Omental fat pad (tissue), 3 donors: ENCODE measurements at regions not wholly inside any gene's neighbourhood (a gene's known extent, or its start where the extent isn't known, plus 50 kb on each side); places are given as distances from the start of the nearest gene placed in this dataset.

Source experiments
- ATAC-seq: fragments of 150-250 bp; one replicate; pipeline ENCODE4 v1.9.1; 2016; ENCODE audit warnings: mild to moderate bottlenecking, moderate library complexity; ENCODE audit not compliant: low FRiP score
- DNase-seq: peaks from one replicate; pipeline ENCODE4 v3.0.0-alpha.2; 2019; ENCODE audit warnings: low spot score
- TF ChIP-seq, protein P1 (sequence below), 3 donors: fragments of 450-650 bp; IDR thresholded peaks; one replicate each; pipeline ENCODE4 v1.5.1; 2016 to 2017; ENCODE audit warnings: antibody characterized with exemption in 3 of 3, mild to moderate bottlenecking in 3 of 3, moderate library complexity in 2 of 3

DNA sequence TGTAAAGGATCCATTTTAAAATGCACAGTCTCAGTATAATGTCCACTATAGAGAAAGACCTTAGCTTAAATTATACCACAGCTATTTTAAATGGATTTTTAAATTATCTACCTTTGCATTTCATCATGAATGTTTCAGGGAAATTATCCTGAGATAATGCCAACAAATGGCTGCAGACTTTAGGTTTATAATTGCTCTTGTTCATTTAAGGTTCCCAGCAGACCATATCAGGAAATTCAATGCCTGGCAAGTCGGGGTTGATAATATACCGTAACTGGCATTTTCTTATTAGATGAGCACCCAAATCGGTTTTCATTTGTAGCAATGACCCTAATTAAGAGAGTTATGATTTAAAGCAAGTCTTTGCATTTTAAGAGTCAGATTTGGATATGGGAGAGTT, 227.1 kb upstream of the ARRDC4 start:
- ATAC-seq (no peak), DNase-seq (no peak)
- TF ChIP-seq, protein P1, sequence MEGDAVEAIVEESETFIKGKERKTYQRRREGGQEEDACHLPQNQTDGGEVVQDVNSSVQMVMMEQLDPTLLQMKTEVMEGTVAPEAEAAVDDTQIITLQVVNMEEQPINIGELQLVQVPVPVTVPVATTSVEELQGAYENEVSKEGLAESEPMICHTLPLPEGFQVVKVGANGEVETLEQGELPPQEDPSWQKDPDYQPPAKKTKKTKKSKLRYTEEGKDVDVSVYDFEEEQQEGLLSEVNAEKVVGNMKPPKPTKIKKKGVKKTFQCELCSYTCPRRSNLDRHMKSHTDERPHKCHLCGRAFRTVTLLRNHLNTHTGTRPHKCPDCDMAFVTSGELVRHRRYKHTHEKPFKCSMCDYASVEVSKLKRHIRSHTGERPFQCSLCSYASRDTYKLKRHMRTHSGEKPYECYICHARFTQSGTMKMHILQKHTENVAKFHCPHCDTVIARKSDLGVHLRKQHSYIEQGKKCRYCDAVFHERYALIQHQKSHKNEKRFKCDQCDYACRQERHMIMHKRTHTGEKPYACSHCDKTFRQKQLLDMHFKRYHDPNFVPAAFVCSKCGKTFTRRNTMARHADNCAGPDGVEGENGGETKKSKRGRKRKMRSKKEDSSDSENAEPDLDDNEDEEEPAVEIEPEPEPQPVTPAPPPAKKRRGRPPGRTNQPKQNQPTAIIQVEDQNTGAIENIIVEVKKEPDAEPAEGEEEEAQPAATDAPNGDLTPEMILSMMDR (IDR thresholded peaks at IDR 0.05): no peak

DNA sequence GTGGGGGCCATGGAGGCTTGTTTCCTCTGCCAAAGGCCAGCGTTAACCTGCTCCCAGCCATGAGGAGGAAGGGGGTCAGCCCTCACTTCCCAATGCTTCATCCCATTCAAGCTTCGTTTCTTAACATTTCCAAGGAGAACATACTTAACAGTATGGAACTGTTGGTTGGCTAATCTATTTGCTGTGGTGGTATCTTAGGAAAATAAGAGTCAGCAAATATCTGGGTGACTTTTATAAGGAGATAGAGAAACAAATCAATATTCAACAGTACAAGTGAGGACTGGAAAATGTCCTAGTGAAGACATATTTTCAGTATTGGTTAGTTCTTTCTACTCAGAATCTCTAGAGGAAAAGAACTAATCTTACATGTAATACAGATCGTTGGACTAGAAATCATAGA, 223.8 kb upstream of the ARRDC4 start:
- TF ChIP-seq, protein P1 (IDR thresholded peaks at IDR 0.05): no peak
- DNase-seq (no peak), ATAC-seq (no peak)

DNA sequence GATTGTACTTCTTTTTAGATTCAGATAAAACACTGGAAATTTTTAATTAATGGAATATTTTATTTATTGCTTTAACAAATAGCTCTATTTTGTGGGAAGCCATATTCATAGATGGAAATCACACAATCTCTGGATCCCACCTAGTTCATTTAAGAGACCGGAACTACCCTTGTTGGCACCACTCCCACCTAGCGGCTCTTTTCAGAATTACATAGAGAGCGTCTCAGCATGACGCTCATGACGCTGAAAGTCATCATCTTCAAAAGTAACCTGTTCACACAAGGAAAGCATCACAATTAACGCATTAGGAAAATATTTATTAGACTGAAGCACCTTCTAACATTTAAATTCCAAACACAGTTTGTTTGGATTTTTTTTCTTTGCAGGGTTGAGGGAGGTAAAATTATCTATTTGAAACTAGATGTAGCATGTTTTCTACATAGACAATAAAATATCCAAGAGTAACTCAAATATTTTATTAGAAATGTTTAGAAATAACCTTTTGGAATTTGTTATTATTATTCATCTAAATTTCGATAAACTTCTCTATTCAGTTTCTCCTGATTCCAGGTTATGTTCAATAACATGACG, 214.9 kb upstream of the ARRDC4 start:
- ATAC-seq (no peak), DNase-seq (no peak)
- TF ChIP-seq, protein P1 (IDR thresholded peaks at IDR 0.05): no peak

DNA sequence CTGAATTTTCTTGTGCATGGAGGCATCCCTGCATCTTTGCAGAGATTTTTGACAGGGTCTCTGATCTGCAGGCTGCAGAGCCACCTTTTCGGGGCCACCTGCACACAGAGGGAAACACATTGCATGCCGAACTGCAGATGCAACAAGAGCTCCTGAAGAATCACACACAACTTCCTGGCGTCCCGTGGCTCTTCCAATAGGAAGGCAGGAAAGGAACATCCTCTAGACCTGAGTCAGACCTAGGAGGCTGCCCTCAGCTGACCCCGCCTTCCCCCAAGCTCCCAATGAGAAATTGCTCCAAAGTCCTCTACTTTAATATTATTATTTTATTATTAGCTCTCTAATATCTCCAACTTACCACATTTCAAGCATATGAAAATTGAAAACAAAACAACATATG, 213.2 kb upstream of the ARRDC4 start:
- TF ChIP-seq, protein P1 (IDR thresholded peaks at IDR 0.05): no peak
- DNase-seq (no peak), ATAC-seq (no peak)

DNA sequence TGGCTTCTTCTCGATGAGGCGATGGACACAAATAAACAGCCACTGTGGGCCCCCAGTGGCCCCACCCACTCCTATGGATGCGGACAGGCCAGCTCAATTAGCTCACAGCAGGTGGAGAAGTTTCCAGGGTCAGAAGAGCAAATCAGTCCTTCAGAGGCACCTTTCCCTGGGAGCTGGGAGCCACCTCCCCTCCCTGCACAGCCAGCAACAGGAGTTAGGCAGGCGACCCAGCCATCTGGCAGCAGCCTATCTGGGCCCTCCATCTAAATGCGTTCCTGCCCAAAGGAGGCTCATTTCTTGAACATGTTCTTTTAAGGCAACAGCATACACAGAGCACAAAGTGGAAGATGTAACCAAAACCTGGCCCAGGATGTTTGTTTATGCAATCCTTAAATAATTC, 211.9 kb upstream of the ARRDC4 start:
- TF ChIP-seq, protein P1 (IDR thresholded peaks at IDR 0.05): no peak
- ATAC-seq (no peak), DNase-seq (no peak)

DNA sequence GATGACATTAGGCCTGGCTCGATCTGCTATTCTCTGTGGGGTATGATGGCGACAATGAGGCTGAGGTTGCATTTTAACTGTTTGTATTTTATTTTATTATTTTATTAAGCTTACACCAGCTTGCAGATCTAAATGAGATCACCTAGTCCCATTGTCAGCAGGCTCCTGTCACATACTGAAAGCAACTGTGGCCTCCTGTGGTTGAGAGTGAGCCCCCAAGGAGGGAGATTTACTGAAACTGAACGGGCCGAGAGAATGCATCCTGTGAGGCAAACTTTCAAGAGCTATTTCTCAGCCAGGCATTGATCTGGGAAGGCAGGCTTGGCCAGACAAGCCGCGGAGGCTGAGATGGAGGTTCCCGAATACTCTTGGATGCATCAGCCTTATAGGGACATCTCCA, 210.4 kb upstream of the ARRDC4 start:
- TF ChIP-seq, protein P1 (IDR thresholded peaks at IDR 0.05): no peak
- DNase-seq (no peak), ATAC-seq (no peak)

DNA sequence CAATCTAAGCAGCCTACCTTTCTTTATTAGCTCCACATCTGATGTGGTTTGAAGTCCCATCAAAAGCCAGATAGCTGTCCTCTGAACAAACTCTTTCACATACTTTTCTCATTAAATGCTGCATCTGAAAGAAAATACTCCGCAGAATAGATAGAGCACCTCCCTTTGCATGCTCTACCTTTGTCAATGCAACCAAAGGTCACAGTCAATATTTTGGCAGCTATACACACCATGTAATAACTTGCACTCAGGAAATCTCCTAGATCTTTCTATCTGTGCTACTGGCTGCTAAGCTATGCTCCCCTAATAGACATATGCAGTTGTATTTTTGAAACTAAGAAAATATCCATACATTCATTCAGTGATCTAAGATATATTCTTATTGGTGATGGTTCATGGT, 204.8 kb upstream of the ARRDC4 start:
- no peak for ATAC-seq
- TF ChIP-seq, protein P1 (IDR thresholded peaks at IDR 0.05): no peak

More for the DNA sequence above, 204.8 kb upstream of the ARRDC4 start:
- DNase-seq: no peak
